ENCODE measurements at regions not wholly inside any gene's neighbourhood (a gene's known extent, or its start where the extent isn't known, plus 50 kb on each side); places are given as distances from the start of the nearest gene placed in this dataset.

GRCh38 chr3:43783987-43784639 is 93.4 kb downstream of the ABHD5 start:
- DNase-seq (ENCODE audit: low spot score), result no peak

GRCh38 chr3:43784640-43785011 is 93.9 kb downstream of the ABHD5 start:
- no peak for DNase-seq (ENCODE audit: low spot score)

- DNase-seq (ENCODE audit: low spot score), result no peak
Observed at GRCh38 chr3:43785551-43785950, 94.8 kb downstream of the ABHD5 start.

- no peak for DNase-seq (ENCODE audit: low spot score)
Observed at GRCh38 chr3:43786102-43786501, 95.4 kb downstream of the ABHD5 start.

GRCh38 chr3:43786526-43787305 is 96.0 kb downstream of the ABHD5 start:
- DNase-seq (ENCODE audit: low spot score), result no peak

GRCh38 chr3:43787330-43787729 is 96.6 kb downstream of the ABHD5 start:
- no peak for DNase-seq (ENCODE audit: low spot score)

- DNase-seq (ENCODE audit: low spot score), result no peak
Observed at GRCh38 chr3:43789028-43789427, 98.3 kb downstream of the ABHD5 start.

GRCh38 chr3:43790060-43790459 is 99.3 kb downstream of the ABHD5 start:
- DNase-seq (ENCODE audit: low spot score), result no peak

GRCh38 chr3:43790476-43790875 is 99.7 kb downstream of the ABHD5 start:
- DNase-seq (ENCODE audit: low spot score), result no peak

- DNase-seq (ENCODE audit: low spot score), result no peak
Observed at GRCh38 chr3:43791246-43791645, 100.5 kb downstream of the ABHD5 start.

GRCh38 chr3:43792904-43793303 is 102.2 kb downstream of the ABHD5 start:
- DNase-seq (ENCODE audit: low spot score), result no peak

- no peak for DNase-seq (ENCODE audit: low spot score)
Observed at GRCh38 chr3:43793648-43794372, 103.1 kb downstream of the ABHD5 start.

- DNase-seq (ENCODE audit: low spot score), result no peak
Observed at GRCh38 chr3:43794776-43795175, 104.0 kb downstream of the ABHD5 start.

GRCh38 chr3:43795491-43795890 is 104.8 kb downstream of the ABHD5 start:
- DNase-seq (ENCODE audit: low spot score), result no peak

GRCh38 chr3:43796041-43796596 is 105.4 kb downstream of the ABHD5 start:
- DNase-seq (ENCODE audit: low spot score), result no peak

GRCh38 chr3:43797794-43798193 is 107.1 kb downstream of the ABHD5 start:
- DNase-seq (ENCODE audit: low spot score), result no peak

- DNase-seq (ENCODE audit: low spot score), result no peak
Observed at GRCh38 chr3:43810797-43811196, 120.1 kb downstream of the ABHD5 start.

GRCh38 chr3:43814461-43814860 is 123.7 kb downstream of the ABHD5 start:
- DNase-seq (ENCODE audit: low spot score), result no peak

- DNase-seq (ENCODE audit: low spot score), result no peak
Observed at GRCh38 chr3:43816372-43816771, 125.6 kb downstream of the ABHD5 start.

- DNase-seq (ENCODE audit: low spot score), result no peak
Observed at GRCh38 chr3:43817064-43817463, 126.3 kb downstream of the ABHD5 start.

- no peak for DNase-seq (ENCODE audit: low spot score)
Observed at GRCh38 chr3:43817825-43818224, 127.1 kb downstream of the ABHD5 start.

GRCh38 chr3:43818229-43818628 is 127.5 kb downstream of the ABHD5 start:
- DNase-seq (ENCODE audit: low spot score), result no peak
